NCI-H526 treated with DMSO at 0.1 percent for 48 hours (cell line): ENCODE measurements at regions not wholly inside any gene's neighbourhood (a gene's known extent, or its start where the extent isn't known, plus 50 kb on each side); places are given as distances from the start of the nearest gene placed in this dataset.

Source experiments
- DNase-seq: peaks from one replicate; lab custom pipeline; 2025; lab: John Stamatoyannopoulos, UW

DNA sequence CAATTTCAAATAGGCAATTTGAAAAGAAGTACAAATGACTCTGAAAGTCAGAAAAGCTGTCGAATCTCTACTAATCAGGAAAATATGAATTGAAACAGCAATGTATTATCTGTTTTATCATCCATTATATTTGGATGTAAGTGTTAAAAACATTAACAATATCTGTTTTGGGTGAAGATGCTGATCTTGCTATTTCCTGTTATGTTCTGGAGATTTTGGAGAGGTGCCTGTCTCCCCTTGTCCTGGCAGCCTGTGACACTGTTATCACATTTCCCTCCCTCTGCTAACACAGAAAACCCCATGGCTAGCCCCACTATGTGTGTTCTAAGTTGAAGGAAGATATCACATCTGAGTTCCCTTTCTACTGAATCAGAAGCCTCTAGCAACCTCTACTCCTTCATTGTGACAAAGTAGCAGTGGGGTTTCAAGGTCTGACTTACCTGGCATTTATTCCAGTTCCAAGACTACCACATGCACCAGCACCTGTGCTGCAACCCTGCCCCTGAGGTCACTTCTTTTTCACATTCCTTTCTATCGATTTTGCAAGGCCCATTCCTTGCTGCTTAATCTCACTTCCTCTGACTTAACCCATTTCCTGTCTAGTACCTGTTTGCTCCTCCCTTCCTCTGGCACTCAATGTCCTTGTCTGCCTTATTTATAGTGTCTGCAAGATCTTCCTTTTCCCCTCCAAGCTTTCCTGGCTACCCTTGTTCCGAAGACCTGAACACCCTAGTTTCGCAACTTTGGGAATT, 95.5 kb upstream of the COL8A1 start:
- DNase-seq: no peak

DNA sequence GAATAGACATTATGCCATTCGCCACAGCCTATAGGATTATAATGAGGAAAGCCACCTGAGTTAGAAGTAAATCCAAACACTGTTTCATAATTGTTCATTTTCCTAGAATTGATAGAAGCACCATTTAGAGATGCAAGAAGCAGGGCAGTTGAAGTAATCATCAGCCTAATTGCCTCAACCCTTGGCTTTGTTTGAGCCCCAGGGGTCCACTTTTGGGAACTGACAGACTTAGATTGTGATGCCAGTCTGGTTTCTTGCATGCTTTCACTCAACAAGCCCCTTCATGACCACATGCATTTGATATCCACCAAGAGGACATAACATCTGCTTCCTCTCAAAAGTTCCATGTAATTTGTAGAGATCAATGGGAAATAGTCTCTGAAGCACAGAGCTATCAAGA, 97.2 kb upstream of the COL8A1 start:
- no peak for DNase-seq

DNA sequence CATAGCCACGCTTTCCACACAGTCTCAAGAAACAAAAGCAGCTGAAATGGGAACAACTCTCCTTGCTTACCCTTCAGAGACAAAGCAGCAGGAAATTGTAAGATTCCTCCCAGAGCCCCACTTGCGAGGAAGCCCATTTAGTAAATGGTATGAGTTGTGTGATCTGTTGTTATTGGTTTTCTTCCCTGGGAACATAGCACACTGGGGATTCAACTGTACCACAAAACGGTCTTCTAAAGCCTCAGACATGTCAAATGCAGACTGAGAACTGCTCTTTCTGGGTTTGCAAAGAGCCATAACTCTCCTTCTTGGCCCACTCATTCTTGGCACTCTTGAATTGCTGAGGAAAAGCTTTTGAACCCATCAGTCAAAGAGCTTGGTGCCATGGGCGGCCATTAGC, 101.0 kb upstream of the COL8A1 start:
- no peak for DNase-seq

DNA sequence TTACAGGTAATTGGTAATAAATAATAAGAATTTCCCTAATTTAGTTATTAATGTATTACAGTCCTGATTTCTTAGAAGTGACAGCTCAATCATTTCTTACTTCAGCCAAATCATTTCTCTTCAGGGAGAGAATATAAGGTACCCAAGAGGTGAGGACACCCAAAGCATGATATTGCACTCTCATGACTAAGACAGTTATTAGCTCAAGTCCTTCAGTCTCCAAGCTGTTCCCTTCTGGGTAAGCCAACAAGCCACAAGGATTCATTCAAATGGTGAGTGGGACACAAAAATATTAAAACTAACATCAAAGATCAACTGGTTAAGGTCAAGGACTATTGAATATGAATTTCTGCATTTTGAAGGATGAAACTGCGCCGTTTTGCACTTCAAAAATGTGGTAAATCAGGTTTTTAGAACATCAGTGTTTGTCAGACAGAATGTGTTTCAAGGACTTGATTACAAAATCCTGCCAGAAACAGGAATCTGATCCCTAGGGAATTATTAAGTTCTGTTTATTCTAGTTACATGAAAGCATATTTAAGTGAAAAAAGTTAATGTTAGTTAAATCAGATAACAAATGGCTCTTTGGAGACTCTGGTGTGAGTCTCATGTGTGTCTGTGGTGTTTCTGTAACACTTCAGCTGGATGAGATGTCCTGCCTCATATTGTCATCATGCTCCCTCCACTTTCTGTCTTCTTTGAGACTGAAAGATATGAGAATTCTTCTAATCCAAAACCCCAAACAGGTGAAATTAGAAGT, 101.7 kb upstream of the COL8A1 start:
- no peak for DNase-seq

DNA sequence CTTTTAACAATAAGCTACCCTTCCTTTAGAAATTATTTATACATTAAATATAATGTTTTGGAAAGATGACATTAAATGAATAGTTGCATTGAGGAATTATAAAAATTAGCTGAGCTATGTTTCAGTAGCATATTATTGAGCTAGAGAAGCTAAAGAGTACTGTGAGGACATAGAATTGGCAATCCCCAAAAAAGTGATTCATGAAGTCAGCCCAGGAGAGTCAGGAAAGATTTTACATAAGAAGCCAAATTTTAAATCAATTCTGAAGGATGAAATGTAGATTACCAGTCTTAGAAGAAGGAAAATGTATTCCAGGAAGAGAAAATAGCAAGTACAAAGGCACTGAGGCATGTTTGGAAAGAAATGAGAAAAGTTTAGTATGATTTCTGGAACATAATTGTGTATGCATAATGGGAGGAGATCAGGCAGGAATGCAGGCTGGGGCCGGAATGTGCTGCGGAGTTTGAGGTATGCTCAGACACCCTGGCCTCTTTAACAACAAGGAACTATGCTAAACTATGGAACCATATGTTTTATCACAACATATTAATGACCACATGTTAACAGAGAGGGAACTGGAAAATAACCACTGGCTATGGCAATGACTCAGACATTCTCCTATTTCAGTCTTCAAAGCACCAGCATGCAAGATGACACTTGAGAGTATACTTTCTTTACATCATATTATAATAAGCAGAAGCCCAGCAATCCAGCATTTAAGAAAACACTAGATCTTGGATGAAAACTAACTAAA, 103.3 kb upstream of the COL8A1 start:
- no peak for DNase-seq

DNA sequence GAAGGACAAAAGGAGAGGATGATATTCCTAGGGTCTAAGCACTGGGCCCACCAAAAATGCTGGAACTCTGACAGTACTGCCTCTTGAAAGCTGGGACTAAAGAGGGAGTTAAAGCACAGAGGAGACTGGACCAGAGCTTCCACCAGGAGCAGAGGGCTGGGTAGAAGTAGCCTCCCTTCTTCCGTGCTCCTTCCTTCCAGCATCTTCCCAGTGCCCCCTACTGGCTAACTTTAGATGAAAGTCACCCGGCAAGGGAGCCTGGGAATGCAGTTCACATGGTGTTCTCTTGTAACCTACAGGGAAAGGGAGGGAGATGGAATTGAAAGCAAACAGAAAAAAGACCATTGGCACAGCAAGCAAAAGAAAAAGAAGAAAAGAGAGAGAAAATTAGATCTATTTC, 106.1 kb upstream of the COL8A1 start:
- DNase-seq: no peak

DNA sequence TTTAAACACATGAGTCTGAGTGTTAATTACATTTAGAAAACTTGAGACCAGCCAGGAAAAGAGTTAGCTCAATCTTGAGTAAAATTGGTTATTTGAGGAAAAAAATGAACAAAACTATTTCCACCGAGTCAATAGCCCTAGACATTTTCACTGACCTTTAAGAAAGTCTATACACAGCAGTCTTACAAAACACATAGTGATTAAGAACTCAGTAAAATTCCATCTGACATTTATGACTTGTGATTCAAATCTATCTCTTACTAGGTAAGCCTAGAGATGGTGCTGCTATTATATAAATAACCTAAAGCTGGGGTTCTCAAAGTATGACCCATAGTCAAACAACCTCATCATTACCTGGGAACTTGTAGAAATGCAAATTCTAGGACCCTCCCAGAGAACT, 109.1 kb upstream of the COL8A1 start:
- no peak for DNase-seq

DNA sequence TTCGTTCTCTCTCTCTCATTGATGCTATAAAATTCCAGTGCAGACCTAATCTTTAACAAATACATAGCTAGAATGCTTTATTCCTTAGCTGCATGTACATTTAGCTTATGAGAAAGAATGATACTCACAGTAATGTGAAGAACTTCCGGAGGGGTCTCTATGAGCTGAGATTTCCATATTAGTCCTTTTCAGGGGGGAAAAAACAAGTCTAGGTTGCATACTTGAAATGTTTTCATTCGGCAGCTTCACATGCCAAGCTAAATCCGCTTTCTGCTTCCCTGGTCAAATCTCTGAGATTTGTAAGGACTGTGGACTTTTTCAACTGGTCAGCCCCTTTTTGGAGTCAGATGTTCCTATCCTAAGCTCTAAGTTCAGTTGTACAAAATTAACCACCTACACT, 111.5 kb upstream of the COL8A1 start:
- DNase-seq: no peak

DNA sequence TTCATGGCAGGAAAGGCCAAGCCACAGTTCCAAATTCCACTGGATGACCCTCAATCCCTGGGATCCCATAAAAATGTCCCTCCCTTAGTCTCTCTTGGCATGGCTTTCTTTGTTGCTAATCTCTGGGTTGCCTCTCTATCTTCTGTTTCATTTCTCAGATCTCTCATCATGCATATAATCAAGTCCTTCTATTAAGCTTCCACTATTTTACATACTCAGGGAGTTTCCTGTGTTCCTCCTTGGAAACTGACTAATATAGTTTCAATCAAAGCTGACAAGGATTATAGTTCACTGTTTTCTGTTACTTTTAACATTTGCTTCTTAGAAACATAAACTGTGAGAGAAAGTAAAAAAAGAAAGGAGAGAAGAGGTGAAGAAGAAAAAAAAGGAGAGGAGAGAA, 113.8 kb upstream of the COL8A1 start:
- no peak for DNase-seq

DNA sequence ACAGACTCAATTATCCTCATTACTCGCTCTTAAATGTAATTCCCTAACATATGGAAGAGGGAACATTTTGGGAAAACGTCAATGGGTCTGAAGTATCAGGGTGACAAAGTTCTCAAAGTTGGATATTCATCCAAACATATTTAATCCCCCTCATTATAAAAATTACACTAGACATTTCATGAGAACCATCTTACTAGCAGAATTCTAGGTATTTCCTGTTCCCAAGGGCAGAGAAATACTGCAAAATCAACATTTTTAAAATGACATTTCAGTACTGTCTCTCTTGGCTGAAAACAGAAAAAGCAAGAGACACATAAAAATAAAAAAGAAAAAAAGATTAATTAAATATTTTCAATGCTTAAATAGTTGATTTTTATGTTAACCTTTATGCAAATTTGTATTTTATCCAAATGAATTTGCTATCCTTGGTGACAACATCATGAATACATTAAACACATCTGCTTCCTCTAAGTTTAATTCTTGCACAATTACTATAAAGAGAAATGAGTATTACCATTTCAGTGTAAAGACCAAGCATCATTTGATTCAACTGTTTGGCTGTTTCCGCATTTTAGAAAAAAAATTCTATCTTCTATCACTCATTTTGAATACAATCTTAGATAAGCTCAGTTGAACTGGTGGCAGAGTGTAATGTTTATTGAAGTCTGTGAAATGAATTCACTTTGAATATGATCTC, 114.8 kb upstream of the COL8A1 start:
- DNase-seq: no peak

DNA sequence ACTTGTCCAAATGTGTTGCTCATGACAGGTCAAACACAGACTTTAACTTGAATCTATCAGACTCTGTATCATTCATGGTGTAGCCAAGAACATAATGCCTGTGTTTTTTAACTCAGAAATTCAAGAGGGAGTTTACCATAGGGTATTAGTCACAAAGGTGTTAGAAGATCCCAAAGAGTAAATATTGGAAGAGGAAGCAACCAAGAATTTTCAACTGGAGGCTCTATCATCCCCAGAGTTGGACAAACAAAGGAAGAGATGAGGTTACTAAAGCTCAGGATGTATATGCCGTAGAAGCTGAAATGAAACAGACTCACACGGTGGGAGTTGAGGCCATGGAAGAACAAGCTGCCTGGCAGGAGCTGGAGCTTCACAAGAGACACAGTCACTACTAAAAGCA, 116.2 kb upstream of the COL8A1 start:
- DNase-seq: no peak

DNA sequence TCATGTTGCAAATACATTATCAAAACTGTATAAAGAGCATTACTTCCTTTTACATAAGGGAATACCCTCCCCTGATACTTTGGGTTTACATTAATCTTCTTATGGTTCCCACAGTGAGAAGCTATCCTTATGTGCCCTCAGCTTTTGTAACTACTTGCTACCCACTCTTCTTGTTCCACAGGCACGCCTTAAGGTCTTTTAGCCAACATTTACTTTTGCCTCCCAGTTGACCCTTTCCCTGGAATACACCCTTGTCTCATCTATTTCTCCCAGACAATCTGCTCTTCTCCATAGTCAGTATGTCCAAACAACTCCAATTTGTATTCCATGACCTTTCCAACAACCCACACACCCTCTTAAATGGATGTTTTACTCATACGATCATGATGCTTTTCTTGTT, 116.8 kb upstream of the COL8A1 start:
- DNase-seq: no peak

DNA sequence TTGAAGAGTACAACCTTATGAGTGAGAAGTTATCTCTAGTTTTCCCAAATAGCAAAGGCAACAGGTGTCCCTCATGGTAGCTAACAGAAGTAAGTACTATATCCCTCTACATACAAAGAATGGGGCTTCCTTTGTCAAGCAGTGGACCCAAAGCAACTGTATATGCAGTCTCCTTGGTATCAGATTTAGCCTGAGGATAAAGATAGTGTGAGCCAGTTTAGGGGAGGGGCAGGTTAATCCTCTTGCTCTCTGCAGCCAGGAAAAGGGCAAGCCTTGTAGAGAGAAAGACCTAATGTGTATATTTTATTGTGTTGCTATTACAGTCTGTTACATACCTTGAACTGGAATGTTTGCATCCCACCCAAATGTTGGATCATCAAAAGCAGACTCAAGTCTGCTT, 117.9 kb upstream of the COL8A1 start:
- DNase-seq: no peak

DNA sequence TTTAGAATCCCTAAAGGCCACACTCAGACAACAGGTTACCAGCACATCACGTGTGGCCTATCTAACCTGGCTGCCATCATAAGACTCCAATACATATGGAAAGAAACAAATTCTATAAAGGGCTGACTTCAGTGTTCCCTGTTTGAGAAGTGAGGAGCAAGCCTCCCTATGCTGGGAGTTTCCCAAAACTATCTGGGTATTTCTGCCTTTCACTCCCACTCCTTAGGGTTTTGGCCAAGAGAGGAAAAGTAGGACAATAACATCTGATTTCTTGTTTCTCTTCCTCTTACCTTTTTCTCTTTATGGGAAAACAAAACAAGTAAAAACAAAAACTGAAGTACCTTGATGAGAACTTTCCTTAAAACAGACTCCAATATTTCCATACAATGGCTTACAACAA, 121.5 kb upstream of the COL8A1 start:
- no peak for DNase-seq

DNA sequence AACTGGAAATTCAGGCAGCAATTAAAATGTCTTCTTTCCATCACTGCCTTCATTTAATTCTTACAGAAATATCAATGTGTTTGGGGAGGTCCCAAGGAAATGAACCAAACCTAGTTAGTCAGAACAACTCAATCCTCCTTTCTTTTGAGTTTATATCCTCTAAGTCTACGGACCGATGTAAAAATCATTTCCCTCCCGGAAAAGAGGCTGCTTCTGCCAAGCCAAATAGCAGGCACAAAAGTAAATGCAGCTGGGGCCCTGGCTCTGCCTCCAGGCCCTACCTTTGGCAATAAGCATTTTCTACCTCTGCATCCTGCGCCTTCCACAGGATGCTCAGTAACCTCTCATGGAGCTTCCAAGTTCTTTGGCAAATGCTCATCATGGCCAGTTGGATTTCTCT, 122.5 kb upstream of the COL8A1 start:
- DNase-seq: no peak

DNA sequence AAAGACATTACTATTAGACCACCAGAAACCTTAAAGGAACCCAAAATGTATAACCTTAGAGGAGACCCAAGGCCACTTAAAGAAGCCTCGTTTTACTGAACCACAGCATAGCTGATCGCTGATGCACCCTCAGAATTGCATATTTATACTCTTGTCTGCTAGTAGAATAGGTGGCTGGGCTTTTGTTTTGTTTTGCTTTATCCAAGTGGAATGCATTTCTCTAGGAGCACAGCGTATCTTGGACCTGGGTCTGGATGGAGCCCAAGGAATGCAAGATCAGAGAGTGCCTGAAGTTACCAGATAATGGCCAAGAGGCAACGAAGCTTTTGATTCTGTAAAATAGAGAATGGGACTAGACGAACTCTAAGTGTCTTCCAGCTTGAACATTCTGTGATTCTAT, 129.2 kb upstream of the COL8A1 start:
- no peak for DNase-seq

DNA sequence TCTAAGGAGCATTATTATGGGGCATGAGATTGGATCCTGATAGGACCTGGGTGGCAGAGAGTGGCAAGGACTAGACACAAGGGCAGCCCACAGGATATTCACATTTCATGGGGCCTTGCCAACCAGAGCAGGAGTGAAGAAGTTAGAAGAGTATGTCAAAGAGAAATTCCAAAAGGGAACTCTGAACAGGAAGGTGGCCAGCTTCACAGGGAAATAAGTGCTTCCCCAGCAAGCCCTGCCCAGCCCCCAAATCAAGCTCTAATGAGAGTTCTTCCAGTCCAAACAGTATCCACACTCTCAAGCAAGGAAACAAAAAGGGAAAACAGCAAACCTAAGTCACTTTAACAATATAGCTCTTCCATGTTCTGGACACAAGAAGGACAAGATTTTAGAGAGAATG, 130.2 kb upstream of the COL8A1 start:
- no peak for DNase-seq

DNA sequence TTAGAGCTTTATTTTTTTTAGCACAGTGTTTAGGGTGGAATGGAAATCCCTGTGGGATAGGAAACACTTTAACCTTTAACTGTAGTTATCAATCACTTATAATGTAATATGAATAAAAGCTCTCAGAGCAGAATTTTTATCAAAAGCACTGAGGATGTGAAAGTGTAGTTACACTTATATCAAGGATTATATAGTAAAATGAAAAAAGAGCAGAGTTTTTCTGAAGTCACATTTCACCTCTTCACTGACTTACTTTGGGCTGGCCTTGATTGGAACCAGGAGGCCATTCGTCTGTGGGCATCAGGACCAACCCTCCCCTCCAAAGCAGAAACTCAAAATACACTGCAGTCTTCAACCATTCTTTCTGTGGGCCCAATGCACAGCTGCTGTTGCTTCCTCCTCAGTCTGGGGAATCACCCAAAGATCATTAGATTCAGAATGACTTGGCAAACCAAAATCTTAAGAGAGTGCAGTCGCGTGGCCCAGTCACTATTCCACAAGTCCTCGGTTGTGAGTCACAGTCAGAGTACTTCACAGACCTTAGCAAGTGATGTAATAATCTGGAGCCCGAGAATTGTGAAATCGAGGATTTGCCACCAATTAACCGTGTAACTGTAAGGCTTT, 132.6 kb upstream of the COL8A1 start:
- no peak for DNase-seq

DNA sequence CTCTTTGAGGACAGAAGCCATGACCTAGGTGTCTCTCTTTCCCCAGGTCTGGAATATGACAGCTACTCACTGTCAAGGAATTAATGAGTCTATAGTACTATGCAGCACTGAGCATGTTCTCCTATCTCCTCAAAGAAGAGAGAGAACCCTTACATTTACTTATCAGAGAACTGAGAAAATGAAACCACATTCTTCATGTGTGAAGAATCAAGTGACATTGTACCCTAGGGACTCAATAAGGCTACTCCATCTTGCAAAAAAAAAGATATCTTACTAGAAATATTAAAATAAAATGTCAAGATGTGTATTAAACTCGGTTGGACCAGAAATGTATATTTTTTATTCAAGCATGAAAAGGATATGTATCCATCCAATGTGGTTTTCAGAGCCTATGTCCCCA, 133.2 kb upstream of the COL8A1 start:
- DNase-seq: no peak

DNA sequence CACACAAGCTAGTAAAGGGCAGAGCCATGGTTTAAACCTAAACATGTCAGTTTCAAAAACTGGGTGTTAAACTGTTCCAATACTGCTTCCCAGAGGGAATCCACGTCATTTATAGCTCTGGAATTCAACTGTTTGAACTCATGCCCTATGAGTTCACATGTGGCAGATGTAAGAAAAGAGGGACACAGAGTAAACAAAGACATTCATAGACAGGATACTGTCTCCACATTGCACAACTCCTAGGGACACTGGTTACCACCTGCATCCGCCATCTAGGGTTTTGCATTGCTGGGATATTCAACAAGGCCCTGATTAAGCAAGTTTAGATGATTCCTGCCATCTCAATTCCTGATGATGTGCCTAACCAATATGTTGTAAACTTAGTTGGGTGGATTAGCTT, 134.1 kb upstream of the COL8A1 start:
- DNase-seq: no peak

DNA sequence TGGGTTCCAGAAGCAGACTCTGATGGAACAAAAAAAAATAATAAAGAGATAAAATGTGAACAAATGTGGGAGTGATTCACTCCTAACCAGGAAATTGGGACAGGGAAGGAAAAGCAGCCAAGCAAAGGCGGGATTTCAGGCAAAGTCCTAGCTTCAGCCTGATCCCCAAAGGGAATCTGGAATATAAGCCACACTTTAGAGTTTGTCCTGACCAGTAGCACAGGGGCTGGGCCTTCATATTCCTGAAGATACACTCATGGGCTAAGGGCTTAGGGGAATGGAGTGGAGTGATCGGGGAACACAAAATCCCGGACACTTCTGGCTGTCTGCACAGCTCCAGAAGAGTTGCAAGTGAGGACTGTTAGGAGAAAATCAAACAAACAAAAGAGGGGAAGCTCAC, 135.0 kb upstream of the COL8A1 start:
- DNase-seq: no peak

DNA sequence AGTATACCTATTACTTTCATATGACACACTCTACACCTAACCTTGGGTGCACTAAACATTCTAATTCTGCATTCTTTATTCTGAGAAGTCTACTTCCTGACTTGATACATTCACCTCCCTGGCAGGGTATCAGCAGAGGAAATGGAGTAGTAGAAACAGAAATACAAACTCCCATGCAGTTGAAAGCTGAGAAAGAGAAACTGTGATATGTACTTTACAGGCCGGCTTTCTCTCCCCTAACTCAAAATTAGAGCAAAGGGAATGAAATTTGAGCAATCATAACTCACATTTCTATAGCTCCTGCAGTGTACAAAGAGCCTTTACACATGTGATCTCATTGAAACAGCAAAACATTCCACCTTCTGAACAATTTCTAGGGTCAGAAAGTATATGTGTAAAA, 135.5 kb upstream of the COL8A1 start:
- no peak for DNase-seq
